H1 (cell line): ENCODE measurements at regions not wholly inside any gene's neighbourhood (a gene's known extent, or its start where the extent isn't known, plus 50 kb on each side); places are given as distances from the start of the nearest gene placed in this dataset.

Experiments
- BRCA1 ChIP-seq: IDR thresholded peaks from 2 replicates; pipeline ENCODE4 v1.6.1; 2012; ENCODE audit warnings: low read depth, low read length, improper control_type of control experiment
- EZH2 ChIP-seq: fragments of 200-600 bp; sonication (generic); IDR thresholded peaks from 2 replicates; pipeline ENCODE4 v1.7.1; 2012; ENCODE audit warnings: low read depth, mild to moderate bottlenecking, moderate library complexity, low read length, inconsistent platforms; ENCODE audit not compliant: severe bottlenecking
- POU5F1 ChIP-seq: IDR thresholded peaks from 2 replicates; pipeline ENCODE4 v1.6.1; 2011; ENCODE audit warnings: low read depth, mild to moderate bottlenecking, low read length, moderate library complexity
- TF ChIP-seq, protein P1 (sequence below): fragments of 300-600 bp; sonication (generic); IDR thresholded peaks from 2 replicates; pipeline ENCODE4 v1.7.1; 2012; ENCODE audit warnings: low read length, moderate library complexity, mild to moderate bottlenecking, inconsistent platforms; ENCODE audit not compliant: insufficient replicate concordance

DNA sequence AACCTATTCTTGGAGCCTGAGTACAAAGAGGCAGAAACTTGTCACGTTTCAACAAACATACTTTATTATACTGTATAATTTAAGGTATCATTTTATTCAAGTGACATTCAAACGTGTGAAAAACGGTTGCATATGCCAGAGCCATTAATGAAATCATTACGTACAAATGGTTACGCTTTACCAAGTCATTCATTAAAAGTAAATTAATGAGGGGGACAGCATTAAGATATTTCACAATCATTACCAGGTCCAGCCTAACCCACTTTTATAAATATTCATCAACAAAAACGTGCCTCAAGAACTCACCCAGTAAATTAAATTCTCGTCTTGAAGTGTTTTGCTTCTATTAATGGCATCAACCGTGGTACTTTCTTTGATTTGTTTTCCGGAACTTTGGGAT lies 253.0 kb downstream of the RPS24 start:
- TF ChIP-seq POU5F1 = no peak
- TF ChIP-seq EZH2 = no peak
- TF ChIP-seq BRCA1 = no peak
- TF ChIP-seq, protein P1, sequence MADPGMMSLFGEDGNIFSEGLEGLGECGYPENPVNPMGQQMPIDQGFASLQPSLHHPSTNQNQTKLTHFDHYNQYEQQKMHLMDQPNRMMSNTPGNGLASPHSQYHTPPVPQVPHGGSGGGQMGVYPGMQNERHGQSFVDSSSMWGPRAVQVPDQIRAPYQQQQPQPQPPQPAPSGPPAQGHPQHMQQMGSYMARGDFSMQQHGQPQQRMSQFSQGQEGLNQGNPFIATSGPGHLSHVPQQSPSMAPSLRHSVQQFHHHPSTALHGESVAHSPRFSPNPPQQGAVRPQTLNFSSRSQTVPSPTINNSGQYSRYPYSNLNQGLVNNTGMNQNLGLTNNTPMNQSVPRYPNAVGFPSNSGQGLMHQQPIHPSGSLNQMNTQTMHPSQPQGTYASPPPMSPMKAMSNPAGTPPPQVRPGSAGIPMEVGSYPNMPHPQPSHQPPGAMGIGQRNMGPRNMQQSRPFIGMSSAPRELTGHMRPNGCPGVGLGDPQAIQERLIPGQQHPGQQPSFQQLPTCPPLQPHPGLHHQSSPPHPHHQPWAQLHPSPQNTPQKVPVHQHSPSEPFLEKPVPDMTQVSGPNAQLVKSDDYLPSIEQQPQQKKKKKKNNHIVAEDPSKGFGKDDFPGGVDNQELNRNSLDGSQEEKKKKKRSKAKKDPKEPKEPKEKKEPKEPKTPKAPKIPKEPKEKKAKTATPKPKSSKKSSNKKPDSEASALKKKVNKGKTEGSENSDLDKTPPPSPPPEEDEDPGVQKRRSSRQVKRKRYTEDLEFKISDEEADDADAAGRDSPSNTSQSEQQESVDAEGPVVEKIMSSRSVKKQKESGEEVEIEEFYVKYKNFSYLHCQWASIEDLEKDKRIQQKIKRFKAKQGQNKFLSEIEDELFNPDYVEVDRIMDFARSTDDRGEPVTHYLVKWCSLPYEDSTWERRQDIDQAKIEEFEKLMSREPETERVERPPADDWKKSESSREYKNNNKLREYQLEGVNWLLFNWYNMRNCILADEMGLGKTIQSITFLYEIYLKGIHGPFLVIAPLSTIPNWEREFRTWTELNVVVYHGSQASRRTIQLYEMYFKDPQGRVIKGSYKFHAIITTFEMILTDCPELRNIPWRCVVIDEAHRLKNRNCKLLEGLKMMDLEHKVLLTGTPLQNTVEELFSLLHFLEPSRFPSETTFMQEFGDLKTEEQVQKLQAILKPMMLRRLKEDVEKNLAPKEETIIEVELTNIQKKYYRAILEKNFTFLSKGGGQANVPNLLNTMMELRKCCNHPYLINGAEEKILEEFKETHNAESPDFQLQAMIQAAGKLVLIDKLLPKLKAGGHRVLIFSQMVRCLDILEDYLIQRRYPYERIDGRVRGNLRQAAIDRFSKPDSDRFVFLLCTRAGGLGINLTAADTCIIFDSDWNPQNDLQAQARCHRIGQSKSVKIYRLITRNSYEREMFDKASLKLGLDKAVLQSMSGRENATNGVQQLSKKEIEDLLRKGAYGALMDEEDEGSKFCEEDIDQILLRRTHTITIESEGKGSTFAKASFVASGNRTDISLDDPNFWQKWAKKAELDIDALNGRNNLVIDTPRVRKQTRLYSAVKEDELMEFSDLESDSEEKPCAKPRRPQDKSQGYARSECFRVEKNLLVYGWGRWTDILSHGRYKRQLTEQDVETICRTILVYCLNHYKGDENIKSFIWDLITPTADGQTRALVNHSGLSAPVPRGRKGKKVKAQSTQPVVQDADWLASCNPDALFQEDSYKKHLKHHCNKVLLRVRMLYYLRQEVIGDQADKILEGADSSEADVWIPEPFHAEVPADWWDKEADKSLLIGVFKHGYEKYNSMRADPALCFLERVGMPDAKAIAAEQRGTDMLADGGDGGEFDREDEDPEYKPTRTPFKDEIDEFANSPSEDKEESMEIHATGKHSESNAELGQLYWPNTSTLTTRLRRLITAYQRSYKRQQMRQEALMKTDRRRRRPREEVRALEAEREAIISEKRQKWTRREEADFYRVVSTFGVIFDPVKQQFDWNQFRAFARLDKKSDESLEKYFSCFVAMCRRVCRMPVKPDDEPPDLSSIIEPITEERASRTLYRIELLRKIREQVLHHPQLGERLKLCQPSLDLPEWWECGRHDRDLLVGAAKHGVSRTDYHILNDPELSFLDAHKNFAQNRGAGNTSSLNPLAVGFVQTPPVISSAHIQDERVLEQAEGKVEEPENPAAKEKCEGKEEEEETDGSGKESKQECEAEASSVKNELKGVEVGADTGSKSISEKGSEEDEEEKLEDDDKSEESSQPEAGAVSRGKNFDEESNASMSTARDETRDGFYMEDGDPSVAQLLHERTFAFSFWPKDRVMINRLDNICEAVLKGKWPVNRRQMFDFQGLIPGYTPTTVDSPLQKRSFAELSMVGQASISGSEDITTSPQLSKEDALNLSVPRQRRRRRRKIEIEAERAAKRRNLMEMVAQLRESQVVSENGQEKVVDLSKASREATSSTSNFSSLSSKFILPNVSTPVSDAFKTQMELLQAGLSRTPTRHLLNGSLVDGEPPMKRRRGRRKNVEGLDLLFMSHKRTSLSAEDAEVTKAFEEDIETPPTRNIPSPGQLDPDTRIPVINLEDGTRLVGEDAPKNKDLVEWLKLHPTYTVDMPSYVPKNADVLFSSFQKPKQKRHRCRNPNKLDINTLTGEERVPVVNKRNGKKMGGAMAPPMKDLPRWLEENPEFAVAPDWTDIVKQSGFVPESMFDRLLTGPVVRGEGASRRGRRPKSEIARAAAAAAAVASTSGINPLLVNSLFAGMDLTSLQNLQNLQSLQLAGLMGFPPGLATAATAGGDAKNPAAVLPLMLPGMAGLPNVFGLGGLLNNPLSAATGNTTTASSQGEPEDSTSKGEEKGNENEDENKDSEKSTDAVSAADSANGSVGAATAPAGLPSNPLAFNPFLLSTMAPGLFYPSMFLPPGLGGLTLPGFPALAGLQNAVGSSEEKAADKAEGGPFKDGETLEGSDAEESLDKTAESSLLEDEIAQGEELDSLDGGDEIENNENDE = no peak
